ENCODE measurements at regions not wholly inside any gene's neighbourhood (a gene's known extent, or its start where the extent isn't known, plus 50 kb on each side); places are given as distances from the start of the nearest gene placed in this dataset.
A peak's percentile ranks its signal among the peaks of the same experiment; 100 is the strongest.

DNA sequence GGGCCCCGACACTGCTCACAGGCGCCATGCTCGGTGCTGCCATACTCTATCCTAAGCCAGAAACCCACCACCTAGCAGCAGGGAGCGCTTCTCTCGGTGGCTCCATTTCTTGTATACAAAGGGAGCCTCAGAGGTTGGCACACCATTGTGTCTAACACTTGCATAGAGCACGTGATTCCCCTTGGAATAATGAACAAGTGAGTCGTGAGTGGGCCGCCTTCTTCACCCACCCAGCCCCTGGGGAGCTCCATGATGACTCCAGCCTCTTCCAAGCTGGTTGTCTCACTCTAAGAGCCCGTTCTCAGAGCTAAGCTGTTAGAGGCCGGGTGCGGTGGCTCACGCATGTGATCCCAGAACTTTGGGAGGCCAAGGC, 82.3 kb upstream of the ZNF469 start:
- H4K20me1 ChIP-seq (replicated peaks; ENCODE audit: control insufficient read depth, insufficient read depth, low read length), result no peaks in the 10 kb centered on the region
- peaks cover 2% of the 10 kb centered on the region for H3K9me3 ChIP-seq (replicated peaks; ENCODE audit: control insufficient read depth, insufficient read depth, low read depth, low read length)
- no peak overlapping the region for H3K9ac ChIP-seq (ENCODE audit: insufficient read depth in 1 of 2, low read depth in 2 of 2, low read length in 2 of 2)
- no peak overlapping the region for H3K4me2 ChIP-seq (ENCODE audit: insufficient read depth, low read length)
- no peak for DNase-seq (ENCODE audit: extremely low read depth in 1 of 4, low spot score in 3 of 4)
- WGBS (ENCODE audit: insufficient coverage, low coverage, missing lambda C conversion rate), result 17% methylated on average over 12 of the region's 12 CpGs
- intact Hi-C loops (cut with micrococcal nuclease) (no loop called here), in situ Hi-C loops (cut with MboI) (no loop called here)
- H2AFZ ChIP-seq (ENCODE audit: low read depth, low read length), result no peak overlapping the region
- POLR2A ChIA-PET, result no interaction called here
- no peak overlapping the region for H3K27ac ChIP-seq (ENCODE audit: extremely low read depth, low read depth, low read length)
- TF ChIP-seq, protein P1, sequence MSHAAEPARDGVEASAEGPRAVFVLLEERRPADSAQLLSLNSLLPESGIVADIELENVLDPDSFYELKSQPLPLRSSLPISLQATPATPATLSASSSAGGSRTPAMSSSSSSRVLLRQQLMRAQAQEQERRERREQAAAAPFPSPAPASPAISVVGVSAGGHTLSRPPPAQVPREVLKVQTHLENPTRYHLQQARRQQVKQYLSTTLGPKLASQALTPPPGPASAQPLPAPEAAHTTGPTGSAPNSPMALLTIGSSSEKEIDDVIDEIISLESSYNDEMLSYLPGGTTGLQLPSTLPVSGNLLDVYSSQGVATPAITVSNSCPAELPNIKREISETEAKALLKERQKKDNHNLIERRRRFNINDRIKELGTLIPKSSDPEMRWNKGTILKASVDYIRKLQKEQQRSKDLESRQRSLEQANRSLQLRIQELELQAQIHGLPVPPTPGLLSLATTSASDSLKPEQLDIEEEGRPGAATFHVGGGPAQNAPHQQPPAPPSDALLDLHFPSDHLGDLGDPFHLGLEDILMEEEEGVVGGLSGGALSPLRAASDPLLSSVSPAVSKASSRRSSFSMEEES (CRISPR knock-in tag; IDR thresholded peaks at IDR 0.05), result peak; percentile 51
- TF ChIP-seq ZNF589 (CRISPR knock-in tag; IDR thresholded peaks at IDR 0.05; ENCODE audit: low read depth) (no peak), POLR2B (IDR thresholded peaks at IDR 0.05; ENCODE audit: low read depth, partially characterized antibody) (no peak)
- peaks cover 0 to 38% of the 10 kb centered on the region in 2 experiments; a peak in 3 of 5 replicates for H3K4me1 ChIP-seq (replicated peaks in 1 of 2; ENCODE audit: control insufficient read depth in 2 of 2, insufficient read depth in 2 of 2, low read length in 2 of 2)
- CTCF ChIA-PET (ENCODE audit: low intra/inter-chr PET ratio), result no interaction called here
- H3K79me2 ChIP-seq (ENCODE audit: control insufficient read depth, insufficient read depth, low read length), result no peaks in the 10 kb centered on the region
- FAIRE-seq, result no peak
- H3K27me3 ChIP-seq (ENCODE audit: control insufficient read depth in 2 of 2, insufficient read depth in 2 of 2, low read length in 2 of 2), result peaks cover 24 to 93% of the 10 kb centered on the region in 2 experiments
- no TSS peak for BruUV-seq (replicated peaks)
- no peaks in the 10 kb centered on the region for H3K9me1 ChIP-seq (ENCODE audit: control insufficient read depth, insufficient read depth, low read length)
- H3K36me3 ChIP-seq (ENCODE audit: control insufficient read depth, insufficient read depth, low read length), result no peaks in the 10 kb centered on the region
- no peak for ATAC-seq
- H3K4me3 ChIP-seq, result no peak overlapping the region

DNA sequence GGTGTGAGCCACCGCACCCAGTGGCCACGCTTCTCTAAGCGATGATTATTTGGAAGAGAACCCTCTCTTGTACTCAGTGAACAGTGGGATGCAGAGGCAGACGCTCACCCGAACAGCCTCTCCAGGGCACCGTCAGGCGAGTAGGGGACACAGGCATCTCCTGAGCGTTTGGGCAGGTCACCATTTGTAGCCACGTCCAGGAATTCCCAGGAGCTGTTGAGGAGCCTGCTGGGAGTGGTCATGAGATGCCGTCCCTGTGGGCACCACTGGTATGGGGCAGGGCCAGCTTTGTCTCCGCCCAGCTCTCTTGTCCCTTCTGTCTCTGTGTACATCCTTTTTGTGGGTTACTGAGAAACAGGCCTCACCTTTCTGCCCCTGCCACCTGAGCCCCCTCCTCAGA, 81.3 kb upstream of the ZNF469 start:
- TF ChIP-seq RHOXF2B (CRISPR knock-in tag; conservative IDR thresholded peaks at IDR 0.05) (no peak), ZNF76 (CRISPR knock-in tag; IDR thresholded peaks at IDR 0.05; ENCODE audit: borderline replicate concordance) (no peak)
- TF ChIP-seq, protein P2, sequence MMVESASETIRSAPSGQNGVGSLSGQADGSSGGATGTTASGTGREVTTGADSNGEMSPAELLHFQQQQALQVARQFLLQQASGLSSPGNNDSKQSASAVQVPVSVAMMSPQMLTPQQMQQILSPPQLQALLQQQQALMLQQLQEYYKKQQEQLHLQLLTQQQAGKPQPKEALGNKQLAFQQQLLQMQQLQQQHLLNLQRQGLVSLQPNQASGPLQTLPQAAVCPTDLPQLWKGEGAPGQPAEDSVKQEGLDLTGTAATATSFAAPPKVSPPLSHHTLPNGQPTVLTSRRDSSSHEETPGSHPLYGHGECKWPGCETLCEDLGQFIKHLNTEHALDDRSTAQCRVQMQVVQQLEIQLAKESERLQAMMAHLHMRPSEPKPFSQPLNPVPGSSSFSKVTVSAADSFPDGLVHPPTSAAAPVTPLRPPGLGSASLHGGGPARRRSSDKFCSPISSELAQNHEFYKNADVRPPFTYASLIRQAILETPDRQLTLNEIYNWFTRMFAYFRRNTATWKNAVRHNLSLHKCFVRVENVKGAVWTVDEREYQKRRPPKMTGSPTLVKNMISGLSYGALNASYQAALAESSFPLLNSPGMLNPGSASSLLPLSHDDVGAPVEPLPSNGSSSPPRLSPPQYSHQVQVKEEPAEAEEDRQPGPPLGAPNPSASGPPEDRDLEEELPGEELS (CRISPR knock-in tag; IDR thresholded peaks at IDR 0.05; ENCODE audit: borderline replicate concordance), result no peak
- in situ Hi-C loops (cut with MboI), result no loop called here
- Histone ChIP-seq H3K79me2 (ENCODE audit: control insufficient read depth, insufficient read depth, low read length) (no peaks in the 10 kb centered on the region), H2AFZ (ENCODE audit: low read depth, low read length) (no peak overlapping the region), H3K9me1 (ENCODE audit: control insufficient read depth, insufficient read depth, low read length) (no peaks in the 10 kb centered on the region), H3K4me1 (replicated peaks in 1 of 2; ENCODE audit: control insufficient read depth in 2 of 2, insufficient read depth in 2 of 2, low read length in 2 of 2) (peaks cover 3 to 39% of the 10 kb centered on the region in 2 experiments; a peak in 4 of 5 replicates), H3K9ac (ENCODE audit: insufficient read depth in 1 of 2, low read depth in 2 of 2, low read length in 2 of 2) (no peak overlapping the region), H3K4me3 (no peak overlapping the region), H3K9me3 (replicated peaks; ENCODE audit: control insufficient read depth, insufficient read depth, low read depth, low read length) (peaks cover 4% of the 10 kb centered on the region), H4K20me1 (replicated peaks; ENCODE audit: control insufficient read depth, insufficient read depth, low read length) (no peaks in the 10 kb centered on the region), H3K27me3 (ENCODE audit: control insufficient read depth in 2 of 2, insufficient read depth in 2 of 2, low read length in 2 of 2) (peaks cover 24 to 86% of the 10 kb centered on the region in 2 experiments), H3K27ac (ENCODE audit: extremely low read depth, low read depth, low read length) (no peak overlapping the region), H3K4me2 (ENCODE audit: insufficient read depth, low read length) (no peak overlapping the region), H3K36me3 (ENCODE audit: control insufficient read depth, insufficient read depth, low read length) (no peaks in the 10 kb centered on the region)
- POLR2A ChIA-PET, result no interaction called here
- no TSS peak for BruUV-seq (replicated peaks)
- WGBS (ENCODE audit: insufficient coverage, low coverage, missing lambda C conversion rate), result 11% methylated on average over 11 of the region's 11 CpGs
- CTCF ChIA-PET (ENCODE audit: low intra/inter-chr PET ratio), result no interaction called here
- ATAC-seq (no peak), DNase-seq (ENCODE audit: extremely low read depth in 1 of 4, low spot score in 3 of 4) (no peak), FAIRE-seq (no peak)
- intact Hi-C loops (cut with micrococcal nuclease), result no loop called here

Measured in K562 (cell line).